ENCODE measurements at regions not wholly inside any gene's neighbourhood (a gene's known extent, or its start where the extent isn't known, plus 50 kb on each side); places are given as distances from the start of the nearest gene placed in this dataset.

DNA sequence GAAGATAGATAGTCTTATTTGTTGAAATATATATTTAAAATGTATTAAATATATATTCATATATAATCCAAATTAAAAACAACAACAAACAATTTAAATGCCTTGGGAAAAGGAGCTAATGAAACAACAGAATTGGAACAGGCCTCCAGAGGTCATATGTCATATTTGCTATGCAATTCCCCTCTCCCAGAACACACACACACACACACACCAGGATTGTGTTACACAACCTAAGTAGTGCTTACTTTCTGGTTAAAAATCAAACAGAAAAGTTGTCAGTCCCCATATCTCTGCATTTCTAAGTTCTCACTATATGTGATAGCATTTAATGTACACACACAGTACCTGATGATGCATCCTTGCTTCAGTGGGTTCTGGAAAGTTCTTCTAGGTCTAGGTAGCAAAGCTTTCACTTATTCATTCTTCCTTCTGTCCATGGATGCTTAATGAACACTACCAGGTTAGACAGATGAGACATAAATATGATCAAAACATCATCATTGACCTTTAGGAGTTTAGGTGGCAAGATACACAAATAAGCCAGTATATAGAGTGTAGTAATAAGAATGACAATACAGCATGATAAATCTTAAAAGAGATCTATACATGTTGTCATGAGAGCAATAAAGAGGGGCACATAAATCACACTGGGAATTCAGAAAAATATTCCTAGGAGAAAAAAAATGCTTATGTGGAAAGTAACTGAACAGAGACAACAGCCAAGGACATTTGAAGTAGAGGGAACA, 662.8 kb downstream of the PTPRC start:
- DNase-seq (ENCODE audit: low read depth in 4 of 4, low spot score in 2 of 4), result no peak

GRCh38 chr1:199302554-199302953, 663.7 kb downstream of the PTPRC start:
- no peak for DNase-seq (ENCODE audit: low read depth in 4 of 4, low spot score in 2 of 4)

DNA sequence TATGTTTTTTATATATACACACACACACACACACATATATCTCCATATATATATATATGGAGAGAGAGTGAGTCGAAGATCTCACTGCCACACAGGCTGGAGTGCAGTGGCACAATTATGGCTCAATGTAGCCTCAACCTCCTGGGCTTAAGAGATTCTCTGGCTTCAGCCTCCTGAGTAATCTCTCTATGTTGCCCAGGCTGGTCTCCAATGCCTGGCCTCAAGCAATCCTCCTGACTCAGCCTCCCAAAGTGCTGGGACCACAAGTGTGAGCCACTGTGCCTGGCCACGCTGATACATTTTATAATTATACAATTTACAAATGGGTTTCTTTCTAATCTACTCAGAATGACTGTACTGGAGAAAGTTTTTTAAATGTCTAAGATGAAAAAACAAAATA, 664.2 kb downstream of the PTPRC start:
- no peak for DNase-seq (ENCODE audit: low read depth in 4 of 4, low spot score in 2 of 4)

DNA sequence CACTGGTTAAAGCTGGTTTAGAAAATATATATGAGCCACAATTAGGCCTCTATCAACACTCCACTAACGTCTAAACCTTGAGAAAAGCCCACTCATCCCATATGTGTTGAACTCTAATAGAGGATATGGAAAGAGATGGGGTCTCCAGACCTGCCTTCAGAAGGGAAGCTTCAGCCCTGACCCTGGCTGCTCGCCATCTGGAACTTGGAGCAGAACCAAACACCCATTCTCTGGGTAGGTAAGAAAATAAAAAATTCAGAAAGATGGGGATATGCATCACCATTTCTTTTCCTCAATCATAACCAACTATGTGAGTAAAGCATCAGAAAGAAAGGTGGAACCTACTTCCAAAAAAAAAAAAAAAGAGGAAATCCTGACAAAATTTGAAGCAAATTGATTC, 666.2 kb downstream of the PTPRC start:
- no peak for DNase-seq (ENCODE audit: low read depth in 4 of 4, low spot score in 2 of 4)

DNA sequence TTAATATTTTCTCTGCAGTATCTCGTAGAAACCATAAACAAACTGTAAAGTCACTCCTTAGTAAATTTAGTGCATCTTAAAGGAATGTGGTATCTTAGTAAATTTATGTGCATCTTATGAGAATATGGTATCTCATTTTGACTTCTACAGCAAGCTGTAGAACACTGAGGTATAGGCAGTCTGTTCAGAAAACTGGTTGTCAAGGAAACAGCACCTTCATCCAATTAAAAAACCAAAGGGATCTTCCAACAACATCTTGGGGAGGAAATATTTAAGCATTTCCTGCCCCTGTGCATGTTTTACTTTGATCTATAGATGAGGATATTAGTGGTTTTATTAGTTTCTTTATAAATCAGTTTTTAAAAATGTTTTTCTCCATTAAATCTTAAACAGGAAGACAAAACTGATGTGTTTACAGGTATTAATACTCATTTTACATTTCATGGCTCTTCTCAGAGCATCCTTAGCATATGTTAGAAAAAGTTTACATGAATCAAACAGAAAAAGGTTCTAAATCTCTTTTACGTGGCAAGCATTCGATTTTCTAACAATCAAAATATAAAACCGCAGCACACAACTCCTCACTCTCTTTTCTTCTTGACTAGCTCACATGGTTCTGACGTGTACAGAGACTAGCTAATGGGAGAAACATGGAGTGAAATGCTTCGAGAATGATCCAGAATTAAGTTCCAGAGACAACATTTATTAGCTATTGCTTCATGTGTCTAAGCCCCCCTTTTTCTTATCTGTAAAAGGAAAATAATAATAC, 668.8 kb downstream of the PTPRC start:
- no peak for DNase-seq (ENCODE audit: low read depth in 4 of 4, low spot score in 2 of 4)

DNA sequence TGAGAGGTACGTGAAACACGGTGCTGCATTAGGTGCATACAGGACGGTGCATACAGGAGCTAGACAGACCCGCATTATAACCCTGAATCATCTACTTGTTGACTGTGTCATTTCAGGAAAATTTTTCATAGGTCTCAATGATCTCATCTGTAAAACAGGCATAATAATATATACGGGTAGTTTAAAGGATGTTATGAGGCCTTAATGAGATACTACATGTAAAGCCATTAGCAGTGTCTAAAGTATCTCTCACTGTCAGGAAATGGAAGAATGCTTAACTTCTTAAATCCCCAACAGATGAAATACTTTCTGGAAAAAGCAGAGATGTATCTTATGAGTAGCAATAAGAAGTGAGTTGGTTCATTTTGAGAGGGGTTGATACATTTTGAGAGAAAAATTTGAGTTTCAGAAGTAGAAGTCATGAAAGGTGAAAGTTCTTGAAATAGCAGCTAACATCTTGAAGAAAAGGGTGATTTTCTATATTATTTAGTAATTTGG, 669.6 kb downstream of the PTPRC start:
- no peak for DNase-seq (ENCODE audit: low read depth in 4 of 4, low spot score in 2 of 4)

DNA sequence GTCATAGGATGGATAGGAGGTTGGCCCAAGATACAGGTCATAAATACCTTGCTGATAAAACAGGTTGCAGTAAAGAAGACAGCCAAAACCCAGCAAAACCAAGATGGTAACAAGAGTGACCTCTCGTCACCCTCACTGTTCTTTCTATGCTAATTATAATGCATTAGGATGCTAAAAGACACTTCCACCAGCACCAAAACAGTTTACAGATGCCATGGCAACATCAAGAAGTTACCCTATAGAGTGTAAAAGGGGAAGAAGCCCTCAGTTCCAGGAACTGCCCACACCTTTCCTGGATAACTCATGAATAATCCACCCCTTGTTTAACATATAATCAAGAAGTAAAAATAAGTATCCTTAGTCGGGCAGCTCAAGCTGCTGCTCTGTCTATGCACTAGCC, 671.9 kb downstream of the PTPRC start:
- no peak for DNase-seq (ENCODE audit: low read depth in 4 of 4, low spot score in 2 of 4)

GRCh38 chr1:199311478-199312262, 672.8 kb downstream of the PTPRC start:
- DNase-seq (ENCODE audit: low read depth in 4 of 4, low spot score in 2 of 4), result no peak

DNA sequence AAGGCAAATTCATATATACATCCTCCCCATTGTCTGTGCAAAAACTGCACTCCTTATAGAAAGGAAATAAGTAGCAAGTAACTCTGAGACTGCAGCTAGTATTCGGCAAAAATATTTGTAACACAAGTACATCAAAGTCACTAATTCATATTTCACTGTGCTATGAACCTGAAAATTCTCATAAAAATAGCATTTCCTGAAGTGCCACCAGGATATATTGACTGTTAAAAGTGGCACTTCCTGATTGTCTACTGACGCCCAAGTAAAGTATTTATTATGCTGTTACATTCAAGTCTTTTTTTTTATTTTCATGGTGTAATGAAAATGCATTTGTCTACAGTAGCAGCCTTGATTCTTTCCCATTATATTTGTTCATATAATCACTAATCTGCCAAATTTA, 673.8 kb downstream of the PTPRC start:
- no peak for DNase-seq (ENCODE audit: low read depth in 4 of 4, low spot score in 2 of 4)

DNA sequence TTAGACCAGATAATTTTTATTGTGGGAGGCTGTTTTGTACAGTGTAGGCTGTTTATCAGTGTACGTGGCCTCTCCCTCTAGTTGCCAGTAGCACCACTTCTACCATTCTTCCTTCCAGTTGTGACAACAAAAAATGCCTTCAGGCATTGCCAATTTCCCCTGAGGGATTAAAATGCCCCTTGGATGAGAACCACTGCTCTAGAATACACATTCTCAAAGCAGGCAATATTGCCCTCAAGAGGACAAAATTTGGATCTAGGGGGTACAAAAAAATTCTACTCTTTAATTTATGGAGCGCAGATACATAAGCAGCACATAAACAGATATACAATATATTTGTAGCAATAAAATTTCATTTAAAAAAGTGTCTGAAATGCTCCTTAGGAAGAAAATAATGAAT, 674.6 kb downstream of the PTPRC start:
- no peak for DNase-seq (ENCODE audit: low read depth in 4 of 4, low spot score in 2 of 4)

GRCh38 chr1:199319341-199319740, 680.5 kb downstream of the PTPRC start:
- no peak for DNase-seq (ENCODE audit: low read depth in 4 of 4, low spot score in 2 of 4)

GRCh38 chr1:199322278-199322677, 683.4 kb downstream of the PTPRC start:
- DNase-seq (ENCODE audit: low read depth in 4 of 4, low spot score in 2 of 4), result no peak

- DNase-seq (ENCODE audit: low read depth in 4 of 4, low spot score in 2 of 4), result no peak
Measured at GRCh38 chr1:199333180-199333579, 694.3 kb upstream of the NR5A2 start.

DNA sequence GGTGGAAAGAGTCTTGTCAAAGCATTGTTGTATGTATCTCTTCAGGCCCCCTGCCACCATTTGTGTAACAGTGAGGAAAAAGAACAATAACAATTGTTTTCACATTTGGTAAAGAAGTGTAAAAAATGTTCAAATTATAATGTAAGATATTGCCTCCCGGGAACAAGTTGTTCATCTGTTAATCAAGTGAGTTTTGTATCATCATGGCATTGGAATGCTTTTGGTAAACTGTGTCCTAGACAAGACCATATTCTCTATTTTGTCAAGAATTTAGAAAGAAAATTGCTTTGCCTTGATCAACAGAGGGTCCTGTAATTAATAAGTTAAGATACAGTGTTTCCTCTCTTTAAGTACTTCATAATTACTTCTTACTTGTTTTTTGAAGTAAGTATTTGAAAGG, 692.0 kb upstream of the NR5A2 start:
- DNase-seq (ENCODE audit: low read depth in 4 of 4, low spot score in 2 of 4), result no peak

- DNase-seq (ENCODE audit: low read depth in 4 of 4, low spot score in 2 of 4), result no peak
Measured at GRCh38 chr1:199336745-199337640, 690.5 kb upstream of the NR5A2 start.

GRCh38 chr1:199338760-199339159, 688.8 kb upstream of the NR5A2 start:
- DNase-seq (ENCODE audit: low read depth in 4 of 4, low spot score in 2 of 4), result no peak

DNA sequence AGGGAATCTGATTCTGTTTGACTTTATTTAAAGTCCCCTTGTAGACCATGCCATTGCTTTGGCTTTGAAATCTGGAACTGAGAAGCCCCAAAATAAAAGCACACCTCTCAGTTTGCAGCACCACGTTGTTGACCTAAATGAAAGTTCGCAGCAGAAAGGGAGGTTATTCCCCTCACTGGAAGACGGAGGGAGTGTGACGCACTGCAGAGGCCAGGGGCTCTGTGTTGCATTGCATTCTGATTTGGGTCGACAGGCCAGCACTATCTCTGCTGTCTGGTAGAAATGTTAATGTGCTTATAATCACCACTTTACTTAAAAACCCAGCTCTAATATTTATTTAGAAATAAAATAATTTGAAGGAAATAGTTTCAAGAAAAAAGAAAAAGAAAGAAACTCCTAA, 675.2 kb upstream of the NR5A2 start:
- DNase-seq (ENCODE audit: low read depth in 4 of 4, low spot score in 2 of 4), result no peak

DNA sequence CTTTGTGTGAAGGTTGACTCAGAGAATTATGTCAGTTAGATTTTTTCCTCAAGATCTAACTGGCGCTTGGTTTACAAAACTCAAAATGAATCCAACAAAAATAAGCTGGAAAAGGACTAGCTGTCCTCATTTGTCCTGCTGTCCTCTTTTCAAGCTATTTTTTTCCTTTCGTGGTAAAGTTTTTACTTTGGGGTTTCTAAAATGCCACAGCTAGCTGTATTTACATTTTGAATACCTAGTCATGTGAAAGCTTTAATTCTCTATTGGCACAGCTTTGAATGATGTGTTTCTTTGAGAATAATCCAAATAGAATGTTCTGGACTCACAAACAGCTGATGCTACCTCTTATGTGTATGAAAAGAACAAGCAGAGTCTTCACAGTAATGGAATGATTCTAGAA, 673.6 kb upstream of the NR5A2 start:
- no peak for DNase-seq (ENCODE audit: low read depth in 4 of 4, low spot score in 2 of 4)

GRCh38 chr1:199356561-199356960, 670.9 kb upstream of the NR5A2 start:
- DNase-seq (ENCODE audit: low read depth in 4 of 4, low spot score in 2 of 4), result peak in 3 of 4 donors; percentile 24 to 32 (median 26)

- DNase-seq (ENCODE audit: low read depth in 4 of 4, low spot score in 2 of 4), result no peak
Measured at GRCh38 chr1:199357599-199357998, 669.9 kb upstream of the NR5A2 start.
